A673 (cell line): ENCODE measurements at regions not wholly inside any gene's neighbourhood (a gene's known extent, or its start where the extent isn't known, plus 50 kb on each side); places are given as distances from the start of the nearest gene placed in this dataset.

Experiments used
- EZH2 ChIP-seq: fragments of 200-600 bp; sonication (generic); IDR thresholded peaks from 2 replicates; pipeline ENCODE4 v1.6.1; 2017; ENCODE audit warnings: borderline replicate concordance, low read depth, mild to moderate bottlenecking, mixed read lengths, antibody characterized with exemption, low read length; ENCODE audit not compliant: poor library complexity, severe bottlenecking
- TF ChIP-seq, protein P1 (sequence below): fragments of 300-800, 200-600 bp; sonication (generic); conservative IDR thresholded peaks from 2 replicates; pipeline ENCODE4 v1.5.1; 2017; ENCODE audit warnings: low read depth, mild to moderate bottlenecking, antibody characterized with exemption, low read length, moderate library complexity, mixed read lengths

DNA sequence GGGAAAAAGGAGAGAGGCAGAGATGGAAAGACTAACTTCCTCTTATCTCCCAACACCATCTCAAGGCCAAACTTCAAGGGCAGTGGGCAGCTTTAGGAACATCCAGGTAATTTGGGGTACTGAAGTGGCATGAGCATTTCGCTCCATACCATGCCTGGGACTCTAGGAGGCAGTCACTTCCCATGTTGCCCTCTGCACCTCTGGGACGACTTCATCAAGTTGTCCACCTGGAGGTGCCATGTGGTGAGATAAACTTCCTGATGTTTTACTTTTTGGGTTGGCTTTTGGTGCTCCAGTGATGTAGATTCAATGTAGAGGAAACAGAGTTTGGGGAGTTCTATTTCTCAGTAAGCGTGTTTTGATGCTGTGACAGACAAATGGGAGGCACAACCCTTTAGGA is 56.3 kb upstream of the UPP2 start:
- TF ChIP-seq EZH2 = no peak
- TF ChIP-seq, protein P1, sequence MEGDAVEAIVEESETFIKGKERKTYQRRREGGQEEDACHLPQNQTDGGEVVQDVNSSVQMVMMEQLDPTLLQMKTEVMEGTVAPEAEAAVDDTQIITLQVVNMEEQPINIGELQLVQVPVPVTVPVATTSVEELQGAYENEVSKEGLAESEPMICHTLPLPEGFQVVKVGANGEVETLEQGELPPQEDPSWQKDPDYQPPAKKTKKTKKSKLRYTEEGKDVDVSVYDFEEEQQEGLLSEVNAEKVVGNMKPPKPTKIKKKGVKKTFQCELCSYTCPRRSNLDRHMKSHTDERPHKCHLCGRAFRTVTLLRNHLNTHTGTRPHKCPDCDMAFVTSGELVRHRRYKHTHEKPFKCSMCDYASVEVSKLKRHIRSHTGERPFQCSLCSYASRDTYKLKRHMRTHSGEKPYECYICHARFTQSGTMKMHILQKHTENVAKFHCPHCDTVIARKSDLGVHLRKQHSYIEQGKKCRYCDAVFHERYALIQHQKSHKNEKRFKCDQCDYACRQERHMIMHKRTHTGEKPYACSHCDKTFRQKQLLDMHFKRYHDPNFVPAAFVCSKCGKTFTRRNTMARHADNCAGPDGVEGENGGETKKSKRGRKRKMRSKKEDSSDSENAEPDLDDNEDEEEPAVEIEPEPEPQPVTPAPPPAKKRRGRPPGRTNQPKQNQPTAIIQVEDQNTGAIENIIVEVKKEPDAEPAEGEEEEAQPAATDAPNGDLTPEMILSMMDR = 0 out of 2 replicates have a peak, but pooled peaks have one; percentile 22
